GM12873 (cell line): ENCODE measurements at regions not wholly inside any gene's neighbourhood (a gene's known extent, or its start where the extent isn't known, plus 50 kb on each side); places are given as distances from the start of the nearest gene placed in this dataset.

Experiments
- TF ChIP-seq, protein P1 (sequence below): IDR thresholded peaks from 2 replicates; pipeline ENCODE4 v1.5.1; 2012; ENCODE audit warnings: low read depth, mild to moderate bottlenecking, moderate library complexity, low read length, control low read depth; ENCODE audit not compliant: insufficient read depth; ENCODE audit errors: missing control alignments

GRCh38 chr9:73597039-73597438 is 445.4 kb downstream of the ANXA1 start:
- TF ChIP-seq, protein P1, sequence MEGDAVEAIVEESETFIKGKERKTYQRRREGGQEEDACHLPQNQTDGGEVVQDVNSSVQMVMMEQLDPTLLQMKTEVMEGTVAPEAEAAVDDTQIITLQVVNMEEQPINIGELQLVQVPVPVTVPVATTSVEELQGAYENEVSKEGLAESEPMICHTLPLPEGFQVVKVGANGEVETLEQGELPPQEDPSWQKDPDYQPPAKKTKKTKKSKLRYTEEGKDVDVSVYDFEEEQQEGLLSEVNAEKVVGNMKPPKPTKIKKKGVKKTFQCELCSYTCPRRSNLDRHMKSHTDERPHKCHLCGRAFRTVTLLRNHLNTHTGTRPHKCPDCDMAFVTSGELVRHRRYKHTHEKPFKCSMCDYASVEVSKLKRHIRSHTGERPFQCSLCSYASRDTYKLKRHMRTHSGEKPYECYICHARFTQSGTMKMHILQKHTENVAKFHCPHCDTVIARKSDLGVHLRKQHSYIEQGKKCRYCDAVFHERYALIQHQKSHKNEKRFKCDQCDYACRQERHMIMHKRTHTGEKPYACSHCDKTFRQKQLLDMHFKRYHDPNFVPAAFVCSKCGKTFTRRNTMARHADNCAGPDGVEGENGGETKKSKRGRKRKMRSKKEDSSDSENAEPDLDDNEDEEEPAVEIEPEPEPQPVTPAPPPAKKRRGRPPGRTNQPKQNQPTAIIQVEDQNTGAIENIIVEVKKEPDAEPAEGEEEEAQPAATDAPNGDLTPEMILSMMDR = no peak

DNA sequence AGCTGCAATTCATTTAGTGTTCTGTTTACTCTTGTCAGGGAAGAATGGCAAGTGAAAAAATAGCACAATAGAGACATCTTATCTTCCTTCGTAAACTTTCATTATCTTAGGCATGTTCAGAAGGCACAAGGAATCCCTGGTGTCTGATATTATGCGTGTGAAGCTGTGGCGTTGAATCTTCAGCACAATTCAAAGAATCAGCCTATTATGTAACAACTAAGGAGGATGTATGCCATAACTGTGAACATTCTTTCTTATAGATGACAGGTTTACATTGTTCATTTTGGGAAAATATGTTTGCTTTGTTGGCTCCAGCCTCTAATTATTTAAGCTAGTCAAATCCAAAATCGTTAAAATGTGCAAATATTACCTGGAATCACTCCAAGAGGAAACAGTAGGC is 446.1 kb downstream of the ANXA1 start:
- TF ChIP-seq, protein P1 = no peak

GRCh38 chr9:73609381-73609780 is 457.7 kb downstream of the ANXA1 start:
- TF ChIP-seq, protein P1 = no peak

GRCh38 chr9:73611032-73611431 is 459.4 kb downstream of the ANXA1 start:
- TF ChIP-seq, protein P1 = no peak

DNA sequence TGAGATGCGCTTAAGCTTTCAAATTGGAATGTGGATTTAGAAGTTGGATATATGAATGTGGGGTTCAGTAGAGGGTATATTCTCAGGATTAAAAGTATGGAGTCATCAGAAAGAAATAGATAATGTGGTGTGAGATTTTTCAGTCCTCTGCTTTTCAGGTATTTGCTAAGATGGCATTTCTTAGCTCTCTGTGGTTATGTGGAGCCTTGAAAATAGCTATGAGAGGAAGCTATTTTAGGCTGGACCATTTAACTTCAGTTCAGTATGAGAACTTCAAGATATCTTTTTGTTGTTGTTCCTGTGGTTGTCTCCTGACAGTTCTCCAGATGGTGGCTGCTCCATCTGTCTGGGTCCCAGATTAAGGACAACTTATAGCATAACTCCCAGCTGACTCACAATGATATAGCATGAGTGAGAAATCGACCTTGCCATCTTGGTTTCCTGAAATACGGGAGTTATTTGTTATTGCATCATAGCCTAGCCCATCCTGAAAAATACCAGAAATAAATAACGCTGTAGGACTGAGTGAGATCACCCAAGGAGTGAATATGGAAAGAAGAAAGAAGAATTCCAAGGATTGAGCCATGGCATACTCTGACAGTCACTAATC is 461.5 kb downstream of the ANXA1 start:
- TF ChIP-seq, protein P1 = no peak

GRCh38 chr9:73615557-73615956 is 463.9 kb downstream of the ANXA1 start:
- TF ChIP-seq, protein P1 = no peak

GRCh38 chr9:73617586-73617985 is 465.9 kb downstream of the ANXA1 start:
- TF ChIP-seq, protein P1 = no peak
